Anterior cingulate cortex (tissue), 58 donors: ENCODE measurements at regions not wholly inside any gene's neighbourhood (a gene's known extent, or its start where the extent isn't known, plus 50 kb on each side); places are given as distances from the start of the nearest gene placed in this dataset.
"Not testable (repeated sequence)": the region's sequence is repeated elsewhere in the genome, so short reads cannot be mapped to it uniquely, and the experiment has no call there.

Source experiments
- DNase-seq, 58 donors: peaks; one replicate each; lab custom pipeline; 2025; lab: John Stamatoyannopoulos, UW

- DNase-seq, result no peak
Observed at GRCh38 chr11:129503646-129504045, 128.0 kb downstream of the BARX2 start.

DNA sequence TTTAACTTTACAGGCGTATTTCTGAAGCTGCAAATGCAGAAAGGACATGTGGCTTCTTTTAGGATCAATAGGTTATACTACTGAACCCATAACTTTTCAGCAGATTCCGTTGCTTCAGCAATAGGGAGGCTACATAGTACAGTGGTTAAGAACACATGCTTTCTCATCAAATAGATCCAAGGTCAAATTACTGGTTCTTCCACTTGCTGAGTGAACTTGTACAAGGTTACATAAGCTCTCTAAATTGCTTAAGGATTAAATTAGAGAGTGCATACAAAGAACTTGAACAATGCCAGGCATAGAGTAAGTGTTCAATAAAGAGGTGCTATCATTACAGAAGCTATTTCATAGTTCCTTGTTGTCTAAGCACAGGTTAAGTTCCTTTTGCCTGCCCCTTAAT, 129.6 kb downstream of the BARX2 start:
- no peak for DNase-seq

- DNase-seq, result no peak
Observed at GRCh38 chr11:129508163-129508562, 132.5 kb downstream of the BARX2 start.

DNA sequence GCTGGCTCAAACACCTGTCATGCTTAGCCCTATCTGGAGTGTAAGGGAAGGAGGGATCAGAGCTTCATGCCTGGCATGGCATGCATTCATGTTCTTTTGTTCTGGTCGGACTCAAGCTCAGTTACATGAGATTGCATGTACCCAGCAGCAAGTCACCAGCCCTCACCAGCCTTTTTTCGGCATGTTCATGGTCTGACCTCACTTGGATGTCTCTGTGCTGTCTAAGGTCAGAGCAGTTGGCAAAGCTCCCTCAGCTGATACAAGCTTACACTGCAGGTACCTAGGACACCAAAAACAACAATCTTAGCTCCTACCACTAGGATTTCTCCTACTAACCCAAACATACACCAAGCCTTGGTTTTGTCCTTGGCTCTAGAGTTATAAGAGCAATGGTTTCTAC, 152.6 kb downstream of the BARX2 start:
- DNase-seq, result no peak

- peak in 37 of 58 donors; percentile 1 to 79 (median 30) for DNase-seq
Observed at GRCh38 chr11:129530154-129530895, 154.7 kb downstream of the BARX2 start.

GRCh38 chr11:129533395-129533794, 157.7 kb downstream of the BARX2 start:
- DNase-seq, result no peak

GRCh38 chr11:129536338-129536737, 160.7 kb downstream of the BARX2 start:
- no peak for DNase-seq

DNA sequence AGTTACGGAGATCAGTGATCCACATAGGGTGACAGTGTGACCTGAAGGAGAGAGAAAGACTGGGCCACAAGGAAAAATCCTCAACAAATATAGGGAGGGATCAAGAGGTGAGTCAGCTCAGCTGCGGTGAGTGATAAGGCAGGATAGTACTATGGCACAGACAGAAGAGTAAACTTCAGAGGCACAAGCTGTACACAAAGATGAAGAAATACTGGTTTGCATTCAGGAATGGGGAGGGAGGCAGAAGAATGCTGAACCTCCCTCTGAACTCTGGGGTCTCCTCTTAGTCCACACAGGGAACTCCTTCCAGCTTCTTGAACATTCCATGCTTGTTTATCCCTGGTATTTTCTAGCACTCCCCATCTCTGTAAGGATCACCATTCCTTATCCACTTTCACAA, 162.7 kb downstream of the BARX2 start:
- no peak for DNase-seq

DNA sequence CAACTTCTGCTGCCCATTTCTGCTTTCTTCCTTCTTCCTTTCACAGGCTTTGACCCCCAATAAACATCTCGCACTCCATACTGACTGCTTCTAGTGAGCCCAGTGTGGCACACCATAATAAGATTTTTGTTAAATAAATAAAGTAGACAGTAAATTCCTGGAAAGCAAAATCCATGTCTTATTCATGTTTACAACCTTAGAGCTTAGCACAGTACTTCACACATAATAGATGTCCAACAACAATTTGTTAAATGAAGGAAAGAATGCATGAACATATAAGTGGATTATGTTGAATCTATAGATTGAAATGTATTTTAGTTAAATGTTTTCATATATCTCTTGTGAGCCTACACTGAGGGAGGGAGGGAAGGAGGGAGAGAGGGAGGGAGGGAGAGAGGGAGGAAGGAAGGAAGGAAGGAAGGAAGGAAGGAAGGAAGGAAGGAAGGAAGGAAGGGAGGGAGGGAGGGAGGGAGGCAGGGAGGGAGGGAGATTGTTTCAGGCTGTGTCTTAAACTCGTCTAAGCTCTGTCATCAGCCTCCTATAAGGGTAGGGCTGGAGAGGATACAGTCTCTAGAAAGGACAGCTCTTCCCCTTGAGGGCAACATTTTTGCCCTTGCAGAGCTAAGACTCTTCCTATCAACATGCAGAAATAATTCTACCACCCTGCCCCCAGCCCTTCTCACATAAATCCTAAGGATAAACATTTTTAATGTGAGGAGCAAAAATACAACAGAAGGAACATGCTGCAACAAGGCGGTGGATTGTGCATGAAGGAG, 168.1 kb downstream of the BARX2 start:
- no peak for DNase-seq

DNA sequence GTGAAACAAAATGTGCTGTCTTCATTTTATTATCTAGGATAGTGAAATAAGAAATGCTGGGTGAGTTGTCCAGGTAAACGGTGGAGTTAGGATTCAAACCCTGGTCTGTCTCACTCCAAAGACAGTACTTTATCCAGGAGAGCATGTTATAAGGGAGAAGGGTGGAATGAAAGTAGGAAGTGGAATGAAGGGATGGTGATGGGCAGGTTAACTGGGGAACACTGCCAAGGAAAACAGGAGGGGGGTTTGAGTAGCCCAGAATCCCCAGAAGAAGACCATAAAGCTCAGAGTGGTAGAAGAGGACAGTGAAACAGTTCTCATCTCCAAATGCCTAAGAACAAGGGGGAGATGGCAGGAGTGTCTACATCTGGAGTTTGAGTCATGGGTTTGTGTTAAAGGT, 169.0 kb downstream of the BARX2 start:
- no peak for DNase-seq

GRCh38 chr11:129546266-129546665, 170.6 kb downstream of the BARX2 start:
- no peak for DNase-seq

DNA sequence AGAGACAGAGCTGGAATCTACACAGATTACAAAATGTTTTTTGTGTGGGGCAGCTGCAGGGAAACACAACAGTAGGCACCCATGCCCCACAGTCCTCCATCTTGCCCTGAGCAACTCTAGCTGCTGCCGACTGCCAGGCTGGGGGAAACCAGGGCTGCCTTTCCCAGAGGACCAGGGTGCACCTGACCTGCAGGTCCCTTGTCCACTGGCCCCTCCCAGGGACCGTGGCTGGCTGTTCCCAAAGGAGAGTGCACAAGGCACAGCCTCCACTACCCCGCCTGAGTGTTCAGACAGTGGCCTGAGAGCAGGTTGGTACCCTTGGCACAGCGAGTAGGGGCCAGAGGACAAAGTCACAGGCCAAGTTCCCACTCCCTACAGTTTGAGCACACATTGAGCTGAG, 181.8 kb downstream of the BARX2 start:
- no peak for DNase-seq

GRCh38 chr11:129569007-129569406, 193.4 kb downstream of the BARX2 start:
- no peak for DNase-seq

GRCh38 chr11:129572667-129573066, 197.0 kb downstream of the BARX2 start:
- DNase-seq, result not testable (repeated sequence)

GRCh38 chr11:129573161-129573560, 197.5 kb downstream of the BARX2 start:
- no peak for DNase-seq

DNA sequence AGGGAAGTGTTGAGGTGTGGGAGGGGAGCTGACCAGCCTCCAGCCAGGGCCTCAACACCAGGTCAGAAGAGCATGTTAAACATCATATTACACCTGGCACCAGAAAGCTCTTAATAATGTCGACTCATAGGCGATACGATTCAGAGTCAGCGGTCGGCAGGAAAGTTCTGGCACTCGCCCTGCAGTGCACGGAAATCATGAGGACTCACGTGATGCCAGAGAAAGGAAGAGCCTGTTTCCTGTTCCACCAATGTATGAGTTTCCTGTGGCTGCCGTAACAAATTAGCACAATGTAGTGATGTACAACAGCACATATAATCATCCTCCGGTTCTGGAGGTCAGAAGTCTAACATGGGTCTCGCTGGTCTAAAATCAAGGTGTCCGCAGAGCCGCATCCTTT, 198.8 kb downstream of the BARX2 start:
- DNase-seq, result no peak

GRCh38 chr11:129576652-129577051, 201.0 kb downstream of the BARX2 start:
- DNase-seq, result no peak

DNA sequence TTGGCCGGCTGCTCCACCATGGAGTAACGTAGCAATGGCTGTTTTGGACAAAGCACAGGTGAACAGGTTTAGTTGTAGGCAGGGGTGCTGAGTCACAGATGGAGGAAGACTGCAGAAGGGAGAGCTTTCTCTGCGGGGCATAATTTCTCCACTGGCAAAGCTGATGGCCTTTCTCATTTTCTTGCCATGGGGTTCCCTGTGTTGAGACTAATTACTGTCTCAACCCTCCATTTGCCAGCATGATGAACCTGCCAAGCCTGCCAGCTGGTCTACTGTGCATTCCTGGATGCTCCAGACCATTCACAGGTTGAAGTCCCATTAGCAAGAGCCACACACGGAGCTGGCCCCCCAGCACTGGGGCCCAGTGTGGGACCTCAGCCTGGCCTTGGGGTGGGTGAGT, 202.4 kb downstream of the BARX2 start:
- DNase-seq, result no peak

DNA sequence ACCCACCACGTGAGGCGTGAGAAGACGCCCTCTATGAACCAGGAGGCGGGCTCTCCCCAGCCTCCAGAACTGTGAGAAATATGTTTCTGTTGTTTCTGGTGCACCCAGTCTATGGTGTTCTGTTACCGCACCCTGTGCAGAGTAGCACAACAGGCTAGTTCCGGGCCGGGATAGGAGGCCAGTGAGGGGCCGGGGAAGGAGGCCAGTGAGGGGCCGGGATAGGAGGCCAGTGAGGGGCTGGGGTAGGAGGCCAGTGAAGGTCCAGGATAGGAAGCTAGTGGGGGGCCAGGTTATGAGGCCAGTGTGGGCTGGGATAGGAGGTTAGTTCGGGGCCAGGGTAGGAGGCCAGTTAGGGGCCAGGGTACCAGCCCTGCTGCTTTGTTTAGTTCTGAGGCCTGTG, 204.6 kb downstream of the BARX2 start:
- DNase-seq, result no peak

GRCh38 chr11:129584316-129584715, 208.7 kb downstream of the BARX2 start:
- DNase-seq, result no peak

- DNase-seq, result no peak
Observed at GRCh38 chr11:129589190-129589860, 213.7 kb downstream of the BARX2 start.
